MM.1S (cell line): ENCODE measurements at regions not wholly inside any gene's neighbourhood (a gene's known extent, or its start where the extent isn't known, plus 50 kb on each side); places are given as distances from the start of the nearest gene placed in this dataset.

Source experiments
- DNase-seq: peaks from one replicate; pipeline ENCODE4 v3.0.0-alpha.2; 2015
- H2AFZ ChIP-seq: fragments of 300-600 bp; sonication (generic); 2 replicates; pipeline ENCODE4 v1.6.0; 2016; ENCODE audit warnings: antibody characterized with exemption, low read length
- H3F3A ChIP-seq: fragments of 300-600 bp; sonication (generic); 2 replicates; pipeline ENCODE4 v1.6.1; 2016; ENCODE audit warnings: mild to moderate bottlenecking, antibody characterized with exemption, low read length, moderate library complexity, mixed read lengths; ENCODE audit not compliant: insufficient read depth
- H3K27ac ChIP-seq: fragments of 300-600 bp; sonication (generic); 2 replicates; pipeline ENCODE4 v1.5.1; 2016; ENCODE audit warnings: mild to moderate bottlenecking, low read length
- H3K27me3 ChIP-seq: fragments of 300-600 bp; sonication (generic); replicated peaks from 2 replicates; pipeline ENCODE4 v1.6.0; 2016; ENCODE audit warnings: low read length; ENCODE audit not compliant: insufficient read depth
- H3K36me3 ChIP-seq: fragments of 300-600 bp; sonication (generic); replicated peaks from 2 replicates; pipeline ENCODE4 v1.6.1; 2016; ENCODE audit warnings: mild to moderate bottlenecking, low read length, mixed read lengths; ENCODE audit not compliant: insufficient read depth
- H3K4me1 ChIP-seq: fragments of 300-600 bp; sonication (generic); 2 replicates; pipeline ENCODE4 v1.6.1; 2016; ENCODE audit warnings: low read length, mixed read lengths
- H3K4me2 ChIP-seq: fragments of 300-600 bp; sonication (generic); 2 replicates; pipeline ENCODE4 v1.6.0; 2016; ENCODE audit warnings: low read depth, low read length
- H3K4me3 ChIP-seq: fragments of 300-600 bp; sonication (generic); 2 replicates; pipeline ENCODE4 v1.5.1; 2016; ENCODE audit warnings: low read length, mixed read lengths
- H3K79me2 ChIP-seq: fragments of 300-600 bp; sonication (generic); 2 replicates; pipeline ENCODE4 v1.6.1; 2016; ENCODE audit warnings: mixed run types, low read length, mixed read lengths
- H3K9ac ChIP-seq: fragments of 300-600 bp; sonication (generic); 2 replicates; pipeline ENCODE4 v1.6.1; 2016; ENCODE audit warnings: low read length, mixed read lengths
- H3K9me2 ChIP-seq: fragments of 300-600 bp; sonication (generic); replicated peaks from 2 replicates; pipeline ENCODE4 v1.6.1; 2016; ENCODE audit warnings: mild to moderate bottlenecking, low read length, mixed read lengths; ENCODE audit not compliant: insufficient read depth
- H3K9me3 ChIP-seq: fragments of 300-600 bp; sonication (generic); replicated peaks from 2 replicates; pipeline ENCODE4 v1.6.1; 2016; ENCODE audit warnings: mild to moderate bottlenecking, low read length, mixed read lengths; ENCODE audit not compliant: insufficient read depth
- H4K20me1 ChIP-seq: fragments of 300-600 bp; sonication (generic); 2 replicates; pipeline ENCODE4 v1.6.1; 2016; ENCODE audit warnings: mild to moderate bottlenecking, low read length, moderate library complexity, mixed read lengths; ENCODE audit not compliant: insufficient read depth
- CTCF ChIP-seq: fragments of 300-600 bp; sonication (generic); IDR thresholded peaks from 2 replicates; pipeline ENCODE4 v1.5.1; 2016; ENCODE audit warnings: antibody characterized with exemption, low read length, mixed read lengths
- EZH2 ChIP-seq: fragments of 300-600 bp; sonication (generic); optimal IDR thresholded peaks from 2 replicates; pipeline ENCODE3; 2017; ENCODE audit warnings: low read depth, mild to moderate bottlenecking, antibody characterized with exemption, low read length, mixed read lengths
- EZH2phosphoT487 ChIP-seq: fragments of 300-600 bp; sonication (generic); IDR thresholded peaks from 2 replicates; pipeline ENCODE4 v1.6.1; 2018; ENCODE audit warnings: antibody characterized with exemption, low read length

DNA sequence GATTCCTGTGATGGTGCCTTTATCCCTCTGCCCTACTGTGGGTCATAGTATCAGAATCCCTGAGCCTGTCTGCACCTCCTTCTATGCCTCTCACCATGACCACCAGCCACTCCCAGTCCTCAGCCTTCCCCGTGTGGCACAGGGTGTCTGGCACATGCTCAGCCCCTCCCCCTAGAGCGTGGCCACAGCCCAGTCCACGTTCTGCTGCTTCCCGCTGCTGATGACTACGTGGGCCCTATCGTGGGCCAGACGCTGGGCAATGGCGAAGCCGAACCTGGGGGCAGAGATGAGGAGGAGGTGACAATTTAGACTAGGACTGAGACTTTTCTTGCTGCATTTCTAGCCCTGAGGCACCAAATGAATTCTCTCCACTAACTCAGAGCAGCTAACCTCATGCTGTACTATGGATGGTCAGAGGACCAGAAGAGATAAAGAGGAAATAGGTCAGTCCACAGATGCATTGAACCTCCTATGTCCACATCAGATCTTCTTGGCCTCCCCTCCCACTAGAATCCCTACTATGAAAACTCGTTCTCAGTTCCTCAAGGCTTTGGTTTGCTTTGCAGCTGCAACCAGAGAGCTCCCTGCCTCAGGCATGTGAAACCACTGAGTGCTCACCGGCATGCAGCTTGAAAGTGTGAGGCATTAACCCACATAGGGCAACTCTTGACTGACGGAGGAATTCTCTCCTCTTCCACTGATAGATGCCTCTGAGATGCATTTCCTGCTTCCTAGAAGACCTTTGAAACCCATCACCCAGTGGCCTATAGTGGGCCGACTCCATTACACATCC lies 126.3 kb upstream of the DHRS4 start:
- H3K4me2 ChIP-seq: no peak overlapping the region
- no peaks in the 10 kb centered on the region for H3K79me2 ChIP-seq
- H3K9me3 ChIP-seq: no peaks in the 10 kb centered on the region
- no peak overlapping the region for H3K27ac ChIP-seq
- no peaks in the 10 kb centered on the region for H3K36me3 ChIP-seq
- no peak for DNase-seq
- H3K4me1 ChIP-seq: no peaks in the 10 kb centered on the region
- TF ChIP-seq EZH2phosphoT487: no peak
- no peak overlapping the region for H2AFZ ChIP-seq
- H3K9ac ChIP-seq: no peak overlapping the region
- no peaks in the 10 kb centered on the region for H3F3A ChIP-seq
- H3K27me3 ChIP-seq: no peaks in the 10 kb centered on the region
- no peaks in the 10 kb centered on the region for H3K9me2 ChIP-seq
- no peak overlapping the region for H3K4me3 ChIP-seq
- no peaks in the 10 kb centered on the region for H4K20me1 ChIP-seq

DNA sequence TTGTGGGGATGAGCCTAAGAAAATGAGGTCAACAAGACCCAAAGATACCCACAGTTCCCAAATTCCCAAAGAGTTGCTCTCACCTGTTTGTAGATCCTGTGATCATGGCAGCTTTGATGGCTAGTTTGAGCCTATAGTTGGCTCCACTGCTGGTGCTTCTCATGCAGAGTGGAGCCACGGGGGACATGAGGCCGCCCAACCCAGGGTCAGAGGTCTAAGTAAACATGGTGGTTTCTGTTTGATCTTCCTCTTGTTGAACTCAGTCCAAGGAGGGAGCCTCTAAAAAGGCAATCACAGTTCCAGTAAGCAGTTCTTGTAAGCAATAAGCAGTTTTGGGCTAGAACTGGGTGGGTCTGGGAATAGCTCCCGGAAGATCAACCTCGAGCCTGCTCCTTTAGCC lies 125.6 kb upstream of the DHRS4 start:
- H2AFZ ChIP-seq: no peak overlapping the region
- no peak for DNase-seq
- H3K9ac ChIP-seq: no peak overlapping the region
- H3K4me2 ChIP-seq: no peak overlapping the region
- H3K4me1 ChIP-seq: no peaks in the 10 kb centered on the region
- H3F3A ChIP-seq: no peaks in the 10 kb centered on the region
- no peaks in the 10 kb centered on the region for H4K20me1 ChIP-seq
- TF ChIP-seq CTCF (no peak), EZH2phosphoT487 (no peak), EZH2 (no peak)
- no peaks in the 10 kb centered on the region for H3K9me2 ChIP-seq
- no peaks in the 10 kb centered on the region for H3K9me3 ChIP-seq
- no peaks in the 10 kb centered on the region for H3K27me3 ChIP-seq
- H3K79me2 ChIP-seq: no peaks in the 10 kb centered on the region
- H3K27ac ChIP-seq: no peak overlapping the region
- H3K36me3 ChIP-seq: no peaks in the 10 kb centered on the region
- no peak overlapping the region for H3K4me3 ChIP-seq

DNA sequence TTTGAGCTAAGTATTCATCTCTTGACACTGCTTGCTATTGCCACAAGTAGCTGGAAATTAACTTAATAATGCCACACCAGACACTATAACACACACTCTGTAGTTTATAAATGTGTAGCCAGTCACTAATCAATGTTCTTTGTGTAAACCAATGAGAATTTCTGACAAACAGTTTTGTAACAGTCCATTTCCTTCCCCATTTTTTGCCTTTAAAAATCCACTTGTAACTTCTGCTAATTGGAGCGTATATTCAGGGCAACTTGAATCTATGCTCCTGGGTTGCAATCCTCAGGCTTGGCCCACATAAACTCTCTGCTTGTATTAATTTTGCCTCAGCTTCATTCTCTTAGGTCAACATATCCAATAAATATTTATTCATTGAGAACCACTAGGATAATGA lies 125.0 kb upstream of the DHRS4 start:
- no peak for TF ChIP-seq CTCF
- Histone ChIP-seq H3K4me1 (no peaks in the 10 kb centered on the region), H3K9me2 (no peaks in the 10 kb centered on the region), H3K9me3 (no peaks in the 10 kb centered on the region), H3K79me2 (no peaks in the 10 kb centered on the region), H3K9ac (no peak overlapping the region), H3K4me3 (no peak overlapping the region), H3K36me3 (no peaks in the 10 kb centered on the region), H3K4me2 (no peak overlapping the region), H3K27ac (no peak overlapping the region), H3K27me3 (no peaks in the 10 kb centered on the region), H4K20me1 (no peaks in the 10 kb centered on the region), H3F3A (no peaks in the 10 kb centered on the region), H2AFZ (no peak overlapping the region)
- no peak for DNase-seq

DNA sequence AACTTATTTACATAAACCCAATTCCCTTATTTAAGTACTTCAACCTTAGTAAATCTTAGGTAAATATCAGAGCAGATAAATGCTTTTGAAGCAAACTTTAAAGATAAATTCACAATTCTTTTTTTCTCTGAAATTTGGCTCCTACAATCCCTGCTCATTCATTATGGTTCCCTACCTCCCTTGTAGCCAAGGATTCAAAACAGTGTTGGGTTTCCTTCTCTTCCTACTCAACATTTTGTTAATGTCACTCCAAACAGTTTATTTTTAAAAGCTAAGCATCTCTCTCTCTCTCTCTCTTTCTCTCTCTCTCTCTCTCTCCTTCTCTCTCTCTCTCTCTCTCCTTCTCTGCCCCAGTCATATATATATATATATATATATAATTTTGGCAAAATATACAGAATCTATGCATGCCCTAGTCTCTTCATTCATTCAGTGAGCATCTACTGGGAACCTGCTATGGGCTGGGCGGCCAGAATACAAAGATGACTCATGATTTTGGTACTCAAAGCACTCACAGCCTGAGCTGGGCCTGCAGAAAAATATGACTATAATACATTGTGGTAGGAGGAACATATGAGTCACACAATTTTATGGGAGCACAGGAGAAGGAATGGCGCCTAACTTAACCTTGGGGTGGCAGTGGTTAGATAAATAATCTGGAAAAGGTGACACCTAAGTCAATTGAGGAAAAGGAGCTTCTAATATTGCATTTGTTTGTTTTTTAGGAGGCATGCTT lies 123.7 kb upstream of the DHRS4 start:
- Histone ChIP-seq H3K27ac (no peak overlapping the region), H3K4me3 (no peak overlapping the region), H2AFZ (no peak overlapping the region), H4K20me1 (no peaks in the 10 kb centered on the region), H3K36me3 (no peaks in the 10 kb centered on the region), H3K9ac (no peak overlapping the region), H3F3A (no peaks in the 10 kb centered on the region), H3K4me1 (no peaks in the 10 kb centered on the region), H3K79me2 (no peaks in the 10 kb centered on the region), H3K9me2 (no peaks in the 10 kb centered on the region), H3K9me3 (no peaks in the 10 kb centered on the region), H3K4me2 (no peak overlapping the region), H3K27me3 (no peaks in the 10 kb centered on the region)
- TF ChIP-seq EZH2phosphoT487 (no peak), CTCF (no peak), EZH2 (no peak)
- DNase-seq: no peak
